ENCODE measurements at regions not wholly inside any gene's neighbourhood (a gene's known extent, or its start where the extent isn't known, plus 50 kb on each side); places are given as distances from the start of the nearest gene placed in this dataset.

DNA sequence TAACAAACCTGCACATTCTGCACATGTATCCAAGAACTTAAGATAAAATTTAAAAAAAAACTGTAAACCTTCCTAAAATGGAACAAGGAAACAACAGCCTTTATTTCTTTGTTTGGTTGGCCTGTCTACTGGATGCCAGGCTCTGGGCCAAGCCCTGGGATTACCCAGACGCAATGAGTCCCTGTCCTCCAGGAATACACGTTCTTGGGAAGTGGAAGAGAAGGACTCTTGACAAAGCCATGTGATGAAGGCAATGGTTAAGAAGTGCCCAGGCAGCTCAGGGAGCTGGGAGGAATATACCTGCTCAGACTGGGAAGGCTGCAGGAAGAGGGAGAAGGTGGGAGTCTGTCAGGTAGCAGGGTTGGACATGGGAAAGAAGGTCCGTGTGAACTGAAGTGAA lies 115.4 kb downstream of the AXIN2 start:
- peaks cover 7% of the 10 kb centered on the region for H3K27me3 ChIP-seq (ENCODE audit: insufficient read depth, low read length)
- Mint-ChIP-seq H3K36me3 (ENCODE audit: low read depth, unreplicated experiment) (peaks cover 1% of the 10 kb centered on the region), H3K4me3 (ENCODE audit: unreplicated experiment) (no peak overlapping the region), H3K9me3 (ENCODE audit: unreplicated experiment) (peaks cover 11% of the 10 kb centered on the region), H3K27me3 (ENCODE audit: low read depth, unreplicated experiment) (peaks cover 29% of the 10 kb centered on the region), H3K4me1 (ENCODE audit: low read depth, unreplicated experiment) (no peaks in the 10 kb centered on the region), H3K27ac (ENCODE audit: unreplicated experiment) (no peak overlapping the region)
- no peak overlapping the region for H3K27ac ChIP-seq (ENCODE audit: low read depth, low read length)
- H3K4me3 ChIP-seq (ENCODE audit: insufficient read depth, low read depth, low read length): no peak overlapping the region
- FAIRE-seq (no peak), DNase-seq (ENCODE audit: low read depth) (no peak)
- no peaks in the 10 kb centered on the region for H3K79me2 ChIP-seq (ENCODE audit: insufficient read depth, low read length)
- no peaks in the 10 kb centered on the region for H4K20me1 ChIP-seq (ENCODE audit: insufficient read depth, low read length)
- TF ChIP-seq EZH2 (IDR thresholded peaks at IDR 0.05; ENCODE audit: insufficient read depth, low read length): no peak
- TF ChIP-seq, protein P1, sequence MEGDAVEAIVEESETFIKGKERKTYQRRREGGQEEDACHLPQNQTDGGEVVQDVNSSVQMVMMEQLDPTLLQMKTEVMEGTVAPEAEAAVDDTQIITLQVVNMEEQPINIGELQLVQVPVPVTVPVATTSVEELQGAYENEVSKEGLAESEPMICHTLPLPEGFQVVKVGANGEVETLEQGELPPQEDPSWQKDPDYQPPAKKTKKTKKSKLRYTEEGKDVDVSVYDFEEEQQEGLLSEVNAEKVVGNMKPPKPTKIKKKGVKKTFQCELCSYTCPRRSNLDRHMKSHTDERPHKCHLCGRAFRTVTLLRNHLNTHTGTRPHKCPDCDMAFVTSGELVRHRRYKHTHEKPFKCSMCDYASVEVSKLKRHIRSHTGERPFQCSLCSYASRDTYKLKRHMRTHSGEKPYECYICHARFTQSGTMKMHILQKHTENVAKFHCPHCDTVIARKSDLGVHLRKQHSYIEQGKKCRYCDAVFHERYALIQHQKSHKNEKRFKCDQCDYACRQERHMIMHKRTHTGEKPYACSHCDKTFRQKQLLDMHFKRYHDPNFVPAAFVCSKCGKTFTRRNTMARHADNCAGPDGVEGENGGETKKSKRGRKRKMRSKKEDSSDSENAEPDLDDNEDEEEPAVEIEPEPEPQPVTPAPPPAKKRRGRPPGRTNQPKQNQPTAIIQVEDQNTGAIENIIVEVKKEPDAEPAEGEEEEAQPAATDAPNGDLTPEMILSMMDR (IDR thresholded peaks at IDR 0.05; ENCODE audit: insufficient read depth, low read depth, low read length): no peak
- H3K9me3 ChIP-seq (ENCODE audit: insufficient read depth, low read depth, low read length): no peaks in the 10 kb centered on the region
- no peak overlapping the region for H3K4me2 ChIP-seq (ENCODE audit: low read length)
- no peak overlapping the region for H2AFZ ChIP-seq (ENCODE audit: low read depth, low read length)
- no peaks in the 10 kb centered on the region for H3K36me3 ChIP-seq (ENCODE audit: insufficient read depth, low read length)
- H3K4me1 ChIP-seq (ENCODE audit: insufficient read depth, low read length): no peaks in the 10 kb centered on the region
- H3K9ac ChIP-seq (ENCODE audit: low read length): no peak overlapping the region

DNA sequence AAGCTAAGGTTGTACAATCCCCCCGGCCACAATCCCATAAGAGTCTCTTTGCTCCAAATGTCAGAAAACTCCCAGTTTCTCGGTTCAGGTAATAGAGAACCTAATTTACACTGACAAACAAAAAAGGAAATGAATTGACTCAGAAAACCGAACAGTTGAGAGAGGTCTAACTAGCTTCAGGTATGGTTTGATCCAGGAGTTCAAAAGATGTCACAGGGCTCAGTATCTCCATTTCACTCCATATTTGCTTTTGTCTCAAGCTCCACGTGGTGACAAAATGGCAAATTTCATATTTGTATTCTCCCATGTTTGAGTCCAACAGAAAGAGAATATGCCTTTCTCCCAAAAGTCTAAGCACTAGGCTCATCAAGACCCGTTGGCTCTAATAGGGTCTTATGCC lies 117.4 kb downstream of the AXIN2 start:
- Mint-ChIP-seq H3K4me3 (ENCODE audit: unreplicated experiment) (no peak overlapping the region), H3K27ac (ENCODE audit: unreplicated experiment) (no peak overlapping the region), H3K9me3 (ENCODE audit: unreplicated experiment) (peaks cover 6% of the 10 kb centered on the region), H3K27me3 (ENCODE audit: low read depth, unreplicated experiment) (peaks cover 31% of the 10 kb centered on the region), H3K4me1 (ENCODE audit: low read depth, unreplicated experiment) (no peaks in the 10 kb centered on the region), H3K36me3 (ENCODE audit: low read depth, unreplicated experiment) (no peaks in the 10 kb centered on the region)
- Histone ChIP-seq H4K20me1 (ENCODE audit: insufficient read depth, low read length) (no peaks in the 10 kb centered on the region), H3K9me3 (ENCODE audit: insufficient read depth, low read depth, low read length) (no peaks in the 10 kb centered on the region), H3K4me3 (ENCODE audit: insufficient read depth, low read depth, low read length) (no peak overlapping the region), H3K79me2 (ENCODE audit: insufficient read depth, low read length) (no peaks in the 10 kb centered on the region), H3K27ac (ENCODE audit: low read depth, low read length) (no peak overlapping the region), H3K36me3 (ENCODE audit: insufficient read depth, low read length) (no peaks in the 10 kb centered on the region), H3K4me2 (ENCODE audit: low read length) (no peak overlapping the region), H3K27me3 (ENCODE audit: insufficient read depth, low read length) (peaks cover 7% of the 10 kb centered on the region), H2AFZ (ENCODE audit: low read depth, low read length) (no peak overlapping the region), H3K4me1 (ENCODE audit: insufficient read depth, low read length) (no peaks in the 10 kb centered on the region), H3K9ac (ENCODE audit: low read length) (no peak overlapping the region)
- FAIRE-seq (no peak), DNase-seq (ENCODE audit: low read depth) (no peak)
- no peak for TF ChIP-seq EZH2 (IDR thresholded peaks at IDR 0.05; ENCODE audit: insufficient read depth, low read length)
- TF ChIP-seq, protein P1 (IDR thresholded peaks at IDR 0.05; ENCODE audit: insufficient read depth, low read depth, low read length): no peak

GRCh38 chr17:65442691-65443090 lies 118.8 kb downstream of the AXIN2 start:
- peaks cover 4% of the 10 kb centered on the region for H3K27me3 ChIP-seq (ENCODE audit: insufficient read depth, low read length)
- H2AFZ ChIP-seq (ENCODE audit: low read depth, low read length): no peak overlapping the region
- H3K79me2 ChIP-seq (ENCODE audit: insufficient read depth, low read length): no peaks in the 10 kb centered on the region
- no peak overlapping the region for H3K27ac ChIP-seq (ENCODE audit: low read depth, low read length)
- H3K27ac Mint-ChIP-seq (ENCODE audit: unreplicated experiment): no peak overlapping the region
- no peaks in the 10 kb centered on the region for H3K4me1 ChIP-seq (ENCODE audit: insufficient read depth, low read length)
- no peaks in the 10 kb centered on the region for H3K36me3 ChIP-seq (ENCODE audit: insufficient read depth, low read length)
- no peak for TF ChIP-seq EZH2 (IDR thresholded peaks at IDR 0.05; ENCODE audit: insufficient read depth, low read length)
- TF ChIP-seq, protein P1 (IDR thresholded peaks at IDR 0.05; ENCODE audit: insufficient read depth, low read depth, low read length): no peak
- FAIRE-seq (no peak), DNase-seq (ENCODE audit: low read depth) (no peak)
- H3K4me3 ChIP-seq (ENCODE audit: insufficient read depth, low read depth, low read length): no peak overlapping the region
- peaks cover 28% of the 10 kb centered on the region for H3K27me3 Mint-ChIP-seq (ENCODE audit: low read depth, unreplicated experiment)
- no peaks in the 10 kb centered on the region for H3K36me3 Mint-ChIP-seq (ENCODE audit: low read depth, unreplicated experiment)
- H3K4me1 Mint-ChIP-seq (ENCODE audit: low read depth, unreplicated experiment): no peaks in the 10 kb centered on the region
- no peak overlapping the region for H3K4me2 ChIP-seq (ENCODE audit: low read length)
- no peaks in the 10 kb centered on the region for H4K20me1 ChIP-seq (ENCODE audit: insufficient read depth, low read length)
- peaks cover 4% of the 10 kb centered on the region for H3K9me3 Mint-ChIP-seq (ENCODE audit: unreplicated experiment)
- no peak overlapping the region for H3K4me3 Mint-ChIP-seq (ENCODE audit: unreplicated experiment)
- H3K9me3 ChIP-seq (ENCODE audit: insufficient read depth, low read depth, low read length): no peaks in the 10 kb centered on the region
- H3K9ac ChIP-seq (ENCODE audit: low read length): no peak overlapping the region

Measured in astrocyte (in vitro differentiated cells and primary cell).